H7 (cell line): ENCODE measurements at regions not wholly inside any gene's neighbourhood (a gene's known extent, or its start where the extent isn't known, plus 50 kb on each side); places are given as distances from the start of the nearest gene placed in this dataset.
A peak's percentile ranks its signal among the peaks of the same experiment; 100 is the strongest.

Experiments
- DNase-seq: peaks from one replicate; pipeline ENCODE4 v3.0.0; 2012
- H3K27me3 ChIP-seq: 2 replicates; pipeline ENCODE4 v1.6.0; 2011; ENCODE audit warnings: mild to moderate bottlenecking, low read length; ENCODE audit not compliant: control insufficient read depth, insufficient read depth
- H3K36me3 ChIP-seq: replicated peaks from 2 replicates; pipeline ENCODE4 v1.5.1; 2011; ENCODE audit warnings: low read length; ENCODE audit not compliant: control insufficient read depth, insufficient read depth
- H3K4me3 ChIP-seq: 2 replicates; pipeline ENCODE4 v1.5.1; 2011; ENCODE audit warnings: low read depth, mild to moderate bottlenecking, control low read depth, low read length, moderate library complexity; ENCODE audit not compliant: insufficient read depth

DNA sequence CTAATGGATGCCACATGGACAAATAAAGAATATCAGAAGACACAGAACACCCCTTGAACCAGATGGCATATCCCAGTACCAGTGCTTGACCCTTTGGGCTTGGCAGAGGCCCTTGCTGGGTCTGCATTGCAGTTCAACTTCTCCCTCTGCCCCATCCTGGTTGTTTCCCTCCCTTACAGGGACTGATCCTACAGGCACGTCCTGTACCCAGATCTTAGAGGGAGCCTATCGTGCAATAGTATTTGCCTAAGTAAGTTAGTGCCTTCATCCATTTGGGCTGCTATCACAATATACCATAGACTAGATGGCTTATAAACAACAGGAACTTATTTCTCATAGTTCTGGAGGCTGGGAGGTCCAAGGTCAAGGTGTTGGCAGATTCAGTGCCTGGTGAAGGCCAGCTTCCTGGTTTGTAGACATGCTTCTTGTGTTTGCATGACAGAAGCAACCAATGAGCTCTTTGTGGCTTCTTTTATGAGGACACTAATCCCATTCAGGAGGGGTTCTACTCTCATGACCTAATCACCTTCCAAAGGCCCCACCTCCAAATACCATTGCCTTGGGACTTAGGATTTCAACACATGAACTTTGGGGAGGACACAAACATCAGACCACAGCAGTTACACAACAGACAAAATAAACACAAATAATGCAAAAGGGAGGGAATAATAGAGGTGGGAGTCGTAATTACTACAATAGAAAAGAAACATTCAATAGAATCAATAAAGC, 146.5 kb upstream of the MSX1 start:
- H3K36me3 ChIP-seq: no peaks in the 10 kb centered on the region
- no peak for DNase-seq
- H3K27me3 ChIP-seq: no peaks in the 10 kb centered on the region
- H3K4me3 ChIP-seq: no peak overlapping the region

DNA sequence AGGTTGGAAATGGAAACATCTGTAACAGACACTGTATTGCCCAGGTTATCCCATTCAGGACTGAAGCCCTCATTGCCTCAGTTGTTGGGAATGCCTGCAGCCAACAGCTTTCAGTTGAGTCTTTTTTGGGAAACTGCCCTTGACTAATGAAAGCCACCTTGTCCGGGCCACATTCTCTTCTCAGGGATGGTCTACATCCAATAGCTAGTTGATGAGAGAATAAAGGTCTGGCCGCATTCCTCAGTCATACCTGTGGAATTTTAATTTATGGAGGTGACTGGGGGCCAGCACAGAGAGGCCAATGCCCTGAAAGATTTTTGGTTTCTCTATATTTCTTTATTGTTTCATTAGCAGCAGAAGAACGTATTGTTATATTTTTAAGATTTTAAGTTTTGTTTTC, 147.6 kb upstream of the MSX1 start:
- no peaks in the 10 kb centered on the region for H3K36me3 ChIP-seq
- H3K27me3 ChIP-seq: no peaks in the 10 kb centered on the region
- no peak overlapping the region for H3K4me3 ChIP-seq
- DNase-seq: no peak

DNA sequence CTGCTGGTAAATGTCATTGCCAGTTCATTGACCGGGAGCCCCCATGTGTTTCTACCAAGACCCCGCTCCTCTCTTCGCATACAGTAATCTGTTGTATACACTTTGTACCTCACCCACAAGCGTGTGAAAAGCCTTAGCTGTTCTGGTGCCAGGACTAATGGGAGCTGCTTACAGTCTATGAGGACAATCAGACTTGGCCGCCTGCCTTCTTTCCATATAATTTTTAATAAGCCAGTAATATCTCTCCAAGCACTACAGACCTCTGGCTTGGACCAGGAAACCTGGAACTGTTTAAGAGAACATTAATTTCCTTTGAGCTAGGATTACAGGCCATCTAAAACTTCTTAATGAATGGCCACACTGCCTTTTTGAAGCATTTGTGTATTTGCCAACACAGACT, 149.7 kb upstream of the MSX1 start:
- no peaks in the 10 kb centered on the region for H3K36me3 ChIP-seq
- H3K27me3 ChIP-seq: no peaks in the 10 kb centered on the region
- no peak overlapping the region for H3K4me3 ChIP-seq
- no peak for DNase-seq

DNA sequence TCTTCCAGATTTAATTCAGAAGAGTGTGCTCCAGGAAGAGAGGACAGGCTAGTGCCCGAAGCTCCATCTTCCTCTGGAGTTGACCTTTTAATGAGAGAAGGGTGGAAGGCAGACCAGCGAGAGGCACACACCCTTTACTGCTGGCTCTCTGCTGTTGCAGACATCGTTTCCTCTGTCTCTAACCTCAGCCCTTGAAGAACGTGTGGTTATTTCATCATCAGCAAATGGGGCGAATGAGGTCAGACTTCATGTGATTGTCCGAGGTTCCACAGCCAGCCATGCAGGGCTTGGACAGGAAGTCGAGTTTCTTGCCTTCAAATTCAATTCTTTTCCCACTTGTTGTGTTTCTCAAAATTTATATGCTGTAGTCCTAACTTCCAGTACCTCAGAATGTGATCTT, 155.2 kb upstream of the MSX1 start:
- Histone ChIP-seq H3K4me3 (no peak overlapping the region), H3K36me3 (no peaks in the 10 kb centered on the region), H3K27me3 (no peaks in the 10 kb centered on the region)
- no peak for DNase-seq

DNA sequence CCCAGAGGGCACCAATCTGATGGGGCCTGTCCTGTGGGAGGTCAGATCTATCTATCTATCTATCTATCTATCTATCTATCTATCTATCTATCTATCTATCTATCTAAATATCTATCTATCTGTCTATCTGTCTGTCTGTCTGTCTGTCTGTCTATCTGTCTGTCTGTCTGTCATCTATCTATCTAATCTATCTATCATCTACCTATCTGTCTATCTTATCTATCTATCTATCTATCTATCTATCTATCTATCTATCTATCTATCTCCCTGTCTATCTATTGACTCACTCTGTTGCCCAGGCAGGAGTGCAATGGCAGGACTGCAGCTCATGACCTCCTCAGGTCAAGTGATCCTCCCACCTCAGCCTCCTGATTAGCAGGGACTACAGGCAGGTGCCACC, 155.7 kb upstream of the STX18 start:
- no peak overlapping the region for H3K4me3 ChIP-seq
- no peak for DNase-seq
- H3K27me3 ChIP-seq: no peaks in the 10 kb centered on the region
- no peaks in the 10 kb centered on the region for H3K36me3 ChIP-seq

DNA sequence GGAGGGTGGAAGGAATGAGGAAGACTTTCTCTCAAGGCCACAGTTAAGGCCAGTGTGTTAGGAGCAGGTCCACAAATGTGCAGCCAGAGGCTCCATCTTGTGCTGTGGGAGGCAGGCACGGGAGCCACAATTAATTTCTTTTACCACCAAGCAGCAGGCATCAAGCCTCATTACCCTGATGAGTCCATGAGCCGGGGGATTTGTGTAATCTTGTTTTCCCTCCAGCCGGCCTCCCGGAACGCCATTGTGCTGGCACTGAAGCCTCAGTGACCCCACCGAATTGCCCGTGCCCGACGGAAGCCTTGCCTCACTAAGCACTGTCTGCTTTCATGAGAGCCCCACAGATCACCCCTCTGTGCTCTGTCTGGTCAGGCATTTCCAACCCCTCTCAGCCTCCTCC, 154.7 kb upstream of the STX18 start:
- H3K4me3 ChIP-seq: no peak overlapping the region
- H3K27me3 ChIP-seq: no peaks in the 10 kb centered on the region
- DNase-seq: no peak
- no peaks in the 10 kb centered on the region for H3K36me3 ChIP-seq

DNA sequence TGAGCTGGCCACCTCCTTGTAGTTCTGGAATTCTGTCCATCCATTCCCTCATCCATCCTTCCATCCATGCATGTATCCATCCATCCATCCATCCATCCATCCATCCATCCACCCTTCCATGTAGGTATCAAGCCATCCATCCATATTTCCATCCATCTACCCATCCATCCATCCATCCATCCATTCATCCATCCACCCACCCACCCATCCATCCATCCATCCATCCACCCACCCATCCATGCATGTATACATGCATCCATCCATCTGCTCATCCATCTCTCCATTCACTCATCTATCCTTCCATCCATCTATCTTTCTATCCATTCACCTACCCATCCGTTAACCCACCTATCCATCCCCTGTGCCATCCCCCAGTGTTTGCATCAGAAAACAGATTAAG, 153.6 kb upstream of the STX18 start:
- Histone ChIP-seq H3K4me3 (no peak overlapping the region), H3K27me3 (no peaks in the 10 kb centered on the region), H3K36me3 (peaks cover 1% of the 10 kb centered on the region)
- DNase-seq: no peak

DNA sequence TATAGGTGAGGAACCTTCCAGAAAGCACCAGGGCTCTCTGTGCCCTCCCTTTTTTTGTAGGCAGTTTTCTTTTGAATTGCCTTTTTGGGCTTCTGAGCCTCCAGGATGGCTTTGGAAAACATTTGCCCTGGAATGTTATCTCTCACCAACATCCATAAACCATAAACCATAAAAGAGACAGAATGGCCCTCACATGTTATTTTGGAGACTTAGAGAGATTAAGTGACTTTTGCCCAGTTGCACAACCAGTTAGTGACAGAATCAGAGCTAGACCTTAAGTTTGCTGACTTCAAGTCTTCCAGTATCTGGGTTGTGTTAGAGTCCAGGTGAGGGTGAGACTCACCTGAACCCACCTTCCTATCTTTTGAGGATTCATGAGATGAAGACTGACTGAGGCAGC, 153.0 kb upstream of the STX18 start:
- DNase-seq: no peak

DNA sequence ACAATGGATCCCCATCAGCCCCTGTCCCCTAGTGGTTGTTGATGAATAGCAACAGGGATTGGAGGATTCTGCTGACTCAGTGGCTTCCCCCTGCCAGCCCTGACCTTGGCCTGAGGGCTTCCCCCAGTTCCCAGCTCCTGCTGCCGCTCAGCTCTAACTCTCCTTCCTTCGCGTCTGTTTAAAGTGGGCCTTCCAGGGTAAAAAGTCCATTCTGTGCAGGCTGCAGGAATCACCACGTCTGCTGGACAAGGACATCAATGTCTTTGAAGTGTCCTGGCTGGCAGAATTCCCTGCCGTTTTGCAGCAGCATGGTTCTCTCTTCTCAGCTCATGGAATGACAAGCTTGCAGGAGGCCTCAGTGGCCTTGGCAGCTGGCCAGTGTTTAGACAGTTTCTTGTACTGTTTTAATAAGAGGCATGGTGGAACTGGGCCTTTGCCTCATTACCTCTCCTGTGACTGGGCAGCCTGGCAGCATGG, 152.5 kb upstream of the STX18 start:
- no peak overlapping the region for H3K4me3 ChIP-seq
- peaks cover 1% of the 10 kb centered on the region for H3K36me3 ChIP-seq
- peak; percentile 81 for DNase-seq
- no peaks in the 10 kb centered on the region for H3K27me3 ChIP-seq

More for the DNA sequence above, 153.0 kb upstream of the STX18 start:
- H3K36me3 ChIP-seq: peaks cover 1% of the 10 kb centered on the region
- no peaks in the 10 kb centered on the region for H3K27me3 ChIP-seq
- no peak overlapping the region for H3K4me3 ChIP-seq

DNA sequence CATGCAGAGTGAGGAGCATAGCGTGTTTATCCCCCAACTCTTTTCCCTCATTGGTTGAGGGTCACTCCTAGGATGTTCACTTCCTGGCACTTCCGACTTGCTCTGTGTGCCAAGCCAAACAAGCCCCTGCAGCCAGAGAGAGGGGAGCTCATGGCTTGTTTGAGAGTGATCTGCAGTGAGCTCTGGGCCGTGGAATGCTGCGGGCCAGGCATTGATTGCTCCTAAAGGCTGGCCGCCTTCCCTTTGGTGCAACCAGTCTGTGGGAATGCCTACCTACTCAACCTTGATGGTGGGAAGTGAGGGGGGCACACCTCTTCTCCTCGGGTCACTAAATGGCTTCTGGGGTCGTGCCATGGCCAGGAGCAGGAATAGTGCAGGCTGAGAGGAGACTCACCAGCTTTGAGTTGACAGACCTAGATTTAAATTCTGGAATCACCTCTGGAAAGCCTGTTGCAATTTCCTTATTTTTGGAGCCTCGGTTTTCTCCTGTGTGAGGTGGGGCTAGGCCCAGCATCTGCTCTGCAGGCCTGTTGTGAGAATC, 152.0 kb upstream of the STX18 start:
- H3K36me3 ChIP-seq: peaks cover 1% of the 10 kb centered on the region
- DNase-seq: no peak
- H3K4me3 ChIP-seq: no peak overlapping the region
- no peaks in the 10 kb centered on the region for H3K27me3 ChIP-seq

DNA sequence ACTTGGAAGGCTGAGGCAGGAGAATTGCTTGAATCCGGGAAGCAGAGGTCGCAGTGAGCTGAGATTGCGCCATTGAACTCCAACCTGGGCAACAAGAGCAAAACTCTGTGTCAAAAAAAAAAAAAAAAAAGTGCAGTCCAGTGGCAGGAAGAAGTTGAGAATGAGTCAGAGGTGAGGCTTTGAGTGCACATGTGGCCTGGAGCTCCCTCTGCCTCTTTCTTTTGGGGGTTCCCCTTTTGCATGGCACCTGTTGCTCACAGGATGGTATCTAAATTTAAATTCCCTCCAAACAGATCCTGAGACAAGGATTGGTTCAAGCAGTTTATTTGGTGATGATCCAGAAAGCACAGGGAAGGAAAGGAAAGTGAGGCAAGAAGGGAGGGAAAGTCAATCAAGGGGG, 151.4 kb upstream of the STX18 start:
- no peak overlapping the region for H3K4me3 ChIP-seq
- no peak for DNase-seq
- H3K36me3 ChIP-seq: peaks cover 1% of the 10 kb centered on the region
- H3K27me3 ChIP-seq: no peaks in the 10 kb centered on the region

DNA sequence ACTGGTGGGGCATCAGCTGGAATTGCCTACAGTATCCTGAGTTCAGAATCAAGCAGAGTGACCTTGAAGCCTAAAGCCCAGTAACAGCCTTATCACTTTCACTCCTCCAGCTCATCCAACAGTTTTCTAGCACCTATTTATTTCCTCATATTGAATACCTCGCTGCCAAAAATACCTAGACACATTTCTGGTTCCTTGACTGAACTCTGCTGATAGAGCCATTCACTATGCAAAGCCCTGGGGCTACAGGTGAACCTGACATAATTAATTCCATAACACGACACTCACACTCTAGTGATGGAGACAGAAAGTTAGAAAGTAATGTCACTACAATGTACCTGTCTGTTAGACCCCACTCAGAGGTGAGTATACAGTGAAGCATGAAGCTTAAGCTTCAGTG, 149.0 kb upstream of the STX18 start:
- DNase-seq: no peak
- H3K36me3 ChIP-seq: peaks cover 1% of the 10 kb centered on the region
- H3K27me3 ChIP-seq: no peaks in the 10 kb centered on the region
- no peak overlapping the region for H3K4me3 ChIP-seq

DNA sequence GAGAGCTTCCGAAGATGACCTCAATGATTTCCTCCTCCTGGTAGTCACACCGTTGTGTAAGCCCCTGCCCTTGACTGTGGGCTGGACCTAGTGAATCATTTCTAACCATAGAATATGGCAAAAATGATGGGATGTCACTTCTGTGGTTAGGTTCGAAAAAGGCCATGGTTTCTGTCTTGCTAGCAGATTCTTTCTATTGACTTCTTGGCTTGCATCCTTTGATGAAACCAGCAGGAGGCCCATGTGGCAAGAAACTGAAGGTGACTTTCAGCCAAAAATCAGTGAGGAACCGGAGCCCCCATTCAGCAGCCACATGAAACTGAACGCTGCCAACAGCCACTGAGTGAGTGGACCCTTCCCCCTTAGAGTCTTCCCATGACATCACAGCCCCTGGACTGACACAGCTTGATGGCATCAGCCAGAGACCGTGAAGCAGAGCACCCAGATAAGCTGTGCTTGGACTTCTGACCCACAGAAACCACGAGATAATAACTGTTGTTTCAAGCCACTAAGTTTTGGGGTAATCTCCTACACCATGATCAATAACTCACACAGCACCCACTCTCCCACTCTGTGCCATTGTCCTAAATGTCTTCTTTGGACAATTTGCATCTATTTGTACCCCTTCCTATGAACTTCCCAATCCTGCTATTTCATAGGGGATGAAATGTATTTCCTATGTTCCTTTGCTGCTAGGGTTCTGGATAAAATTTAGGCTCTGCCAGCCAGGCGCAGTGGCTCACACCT, 148.0 kb upstream of the STX18 start:
- Histone ChIP-seq H3K27me3 (no peaks in the 10 kb centered on the region), H3K36me3 (peaks cover 1% of the 10 kb centered on the region), H3K4me3 (no peak overlapping the region)
- DNase-seq: no peak

DNA sequence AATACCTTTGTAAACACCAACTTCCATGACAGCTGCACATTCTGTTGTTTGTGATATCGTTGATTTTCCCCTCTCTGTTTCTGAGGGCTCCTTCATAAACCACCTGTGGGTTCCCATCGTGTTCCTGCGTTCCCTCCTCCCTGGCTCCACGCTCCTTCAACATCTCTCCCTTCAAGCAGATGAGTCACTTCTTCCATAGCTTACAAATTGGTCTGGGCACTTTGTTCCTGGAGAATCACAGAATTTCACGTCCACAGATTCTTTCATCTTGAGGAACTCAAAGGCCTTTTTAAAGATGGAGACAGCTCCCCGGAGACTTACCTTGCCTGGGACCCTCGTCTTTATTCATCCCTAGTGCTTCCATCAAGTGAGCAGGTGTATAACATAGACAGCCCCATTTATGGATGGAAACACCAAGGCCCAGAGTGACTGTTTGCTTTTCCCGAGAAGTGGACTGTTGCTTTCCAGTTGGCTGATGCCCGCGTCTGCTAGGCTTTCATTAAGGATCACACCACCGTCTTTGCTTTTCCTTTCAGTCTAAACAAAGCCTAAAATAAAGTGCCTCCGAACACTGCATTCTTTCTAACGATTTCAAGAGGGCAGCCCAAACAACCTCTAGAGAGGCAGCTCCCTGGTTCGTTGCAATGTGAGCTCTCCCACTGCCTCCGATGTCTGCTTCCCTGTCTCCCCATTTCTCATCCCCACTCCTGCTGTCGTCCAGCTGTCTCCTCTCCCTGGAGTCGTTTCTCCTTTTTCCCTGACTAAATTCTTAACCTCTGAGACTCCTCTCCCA, 146.3 kb upstream of the STX18 start:
- DNase-seq: no peak
- Histone ChIP-seq H3K36me3 (peaks cover 1% of the 10 kb centered on the region), H3K27me3 (no peaks in the 10 kb centered on the region), H3K4me3 (no peak overlapping the region)
